Keratinocyte (primary cell): ENCODE measurements at regions not wholly inside any gene's neighbourhood (a gene's known extent, or its start where the extent isn't known, plus 50 kb on each side); places are given as distances from the start of the nearest gene placed in this dataset.

Experiments used
- DNase-seq: peaks from one replicate; pipeline ENCODE4 v3.0.0-alpha.2; 2011; ENCODE audit warnings: low read depth, missing footprints, low spot score
- FAIRE-seq: peaks from 2 replicates; lab custom pipeline; 2011; peaks lifted over from hg19 to GRCh38; lab: Jason Lieb, UNC
- H2AFZ ChIP-seq: 2 replicates; pipeline ENCODE4 v1.6.0; 2012; ENCODE audit warnings: low read length, control low read depth, inconsistent platforms; ENCODE audit not compliant: control insufficient read depth
- H3K27ac ChIP-seq: 2 replicates; pipeline ENCODE4 v1.5.1; 2011; ENCODE audit warnings: low read length; ENCODE audit not compliant: control insufficient read depth, insufficient read depth
- H3K27me3 ChIP-seq: 3 replicates; pipeline ENCODE4 v1.6.0; 2011; ENCODE audit warnings: low read length; ENCODE audit not compliant: control insufficient read depth, insufficient read depth; ENCODE audit errors: extremely low read depth
- H3K36me3 ChIP-seq, 2 experiments: 2 replicates in 1 of 2; 3 replicates in 1 of 2; pipeline ENCODE4 v1.5.1; 2011; ENCODE audit warnings: low read length in 2 of 2, mild to moderate bottlenecking in 1 of 2; ENCODE audit not compliant: control insufficient read depth in 2 of 2, insufficient read depth in 2 of 2; ENCODE audit errors: extremely low read depth in 1 of 2
- H3K4me1 ChIP-seq: 3 replicates; pipeline ENCODE4 v1.5.1; 2011; ENCODE audit warnings: low read length; ENCODE audit not compliant: control insufficient read depth, insufficient read depth; ENCODE audit errors: extremely low read depth
- H3K4me2 ChIP-seq: 3 replicates; pipeline ENCODE4 v1.6.0; 2011; ENCODE audit warnings: low read depth, low read length; ENCODE audit not compliant: control insufficient read depth, insufficient read depth; ENCODE audit errors: extremely low read depth
- H3K4me3 ChIP-seq, 3 experiments: fragments of 200-600 bp in 1 of 3; sonication (generic) in 1 of 3; 2 replicates in 2 of 3; 3 replicates in 1 of 3; pipeline ENCODE4 v1.5.1; 2011 to 2016; ENCODE audit warnings: low read length in 3 of 3, mild to moderate bottlenecking in 3 of 3, control low read depth in 2 of 3, inconsistent platforms in 1 of 3, low read depth in 1 of 3, mixed read lengths in 1 of 3, mixed run types in 1 of 3, moderate library complexity in 1 of 3; ENCODE audit not compliant: control insufficient read depth in 2 of 3, insufficient read depth in 2 of 3; ENCODE audit errors: extremely low read depth in 1 of 3
- H3K79me2 ChIP-seq: 2 replicates; pipeline ENCODE4 v1.6.0; 2012; ENCODE audit warnings: low read length; ENCODE audit not compliant: control insufficient read depth, insufficient read depth
- H3K9ac ChIP-seq: 3 replicates; pipeline ENCODE4 v1.6.0; 2011; ENCODE audit warnings: low read length; ENCODE audit not compliant: control insufficient read depth, insufficient read depth; ENCODE audit errors: extremely low read depth
- H3K9me1 ChIP-seq: 3 replicates; pipeline ENCODE4 v1.6.0; 2011; ENCODE audit warnings: low read length; ENCODE audit not compliant: control insufficient read depth, insufficient read depth; ENCODE audit errors: extremely low read depth
- H3K9me3 ChIP-seq: 2 replicates; pipeline ENCODE4 v1.5.1; 2012; ENCODE audit warnings: low read depth, low read length; ENCODE audit not compliant: control insufficient read depth
- H4K20me1 ChIP-seq: 3 replicates; pipeline ENCODE4 v1.6.0; 2011; ENCODE audit warnings: low read length; ENCODE audit not compliant: control insufficient read depth, insufficient read depth; ENCODE audit errors: extremely low read depth
- CTCF ChIP-seq, 3 experiments: IDR thresholded peaks in 1 of 3; conservative IDR thresholded peaks in 1 of 3; optimal IDR thresholded peaks in 1 of 3; 2 replicates in 2 of 3; 3 replicates in 1 of 3; pipeline versions ENCODE3 to v1.5.1; 2011; ENCODE audit warnings: low read length in 3 of 3, mild to moderate bottlenecking in 3 of 3, moderate library complexity in 2 of 3, control low read depth in 1 of 3, inconsistent platforms in 1 of 3; ENCODE audit not compliant: insufficient read depth in 2 of 3; ENCODE audit errors: extremely low read depth in 1 of 3
- EZH2 ChIP-seq: IDR thresholded peaks from one replicate; pipeline ENCODE4 v1.6.1; 2012; ENCODE audit warnings: inconsistent platforms, mild to moderate bottlenecking, low read length, moderate library complexity
- dilution Hi-C: fragments of 300-500 bp; cut with MboI; formaldehyde crosslinking; loops from one replicate; pipeline ENCODE4 v1.7.0; 2020; ENCODE audit warnings: low sequenced_read_pairs; ENCODE audit not compliant: extremely low pct_ligation_motif_present

- TF ChIP-seq CTCF (optimal IDR thresholded peaks at IDR 0.05 in 1 of 3, IDR thresholded peaks at IDR 0.05 in 1 of 3, conservative IDR thresholded peaks at IDR 0.05 in 1 of 3; ENCODE audit: extremely low read depth in 1 of 3, insufficient read depth in 2 of 3, low read length in 3 of 3) (no peak), EZH2 (no peak)
- Histone ChIP-seq H3K9me1 (no peaks in the 10 kb centered on the region), H3K9me3 (no peaks in the 10 kb centered on the region), H3K79me2 (peaks cover 10% of the 10 kb centered on the region), H3K27ac (no peak overlapping the region), H3K4me2 (no peak overlapping the region), H3K4me3 (no peak overlapping the region), H4K20me1 (peaks cover 19% of the 10 kb centered on the region), H3K36me3 (peaks cover 29 to 39% of the 10 kb centered on the region in 2 experiments), H3K4me1 (peaks cover 4% of the 10 kb centered on the region), H2AFZ (no peak overlapping the region), H3K27me3 (no peaks in the 10 kb centered on the region), H3K9ac (no peak overlapping the region)
- FAIRE-seq = no peak
- no peak for DNase-seq
- dilution Hi-C loops = no loop called here
Observed at GRCh38 chr12:124457287-124458219, 109.9 kb downstream of the NCOR2 start.

- Histone ChIP-seq H2AFZ (no peak overlapping the region), H3K27me3 (no peaks in the 10 kb centered on the region), H3K36me3 (peaks cover 25 to 38% of the 10 kb centered on the region in 2 experiments), H3K79me2 (peaks cover 6% of the 10 kb centered on the region), H3K9me3 (no peaks in the 10 kb centered on the region), H3K4me3 (no peak overlapping the region), H3K4me2 (no peak overlapping the region), H3K9ac (no peak overlapping the region), H4K20me1 (peaks cover 13% of the 10 kb centered on the region), H3K27ac (no peak overlapping the region), H3K9me1 (no peaks in the 10 kb centered on the region), H3K4me1 (peaks cover 4% of the 10 kb centered on the region)
- TF ChIP-seq EZH2 (no peak), CTCF (optimal IDR thresholded peaks at IDR 0.05 in 1 of 3, IDR thresholded peaks at IDR 0.05 in 1 of 3, conservative IDR thresholded peaks at IDR 0.05 in 1 of 3; ENCODE audit: extremely low read depth in 1 of 3, insufficient read depth in 2 of 3, low read length in 3 of 3) (no peak)
- FAIRE-seq (no peak), DNase-seq (no peak)
- dilution Hi-C loops = no loop called here
Observed at GRCh38 chr12:124456652-124457152, 110.7 kb downstream of the NCOR2 start.
